Peyer's patch (tissue), 4 donors: ENCODE measurements at regions not wholly inside any gene's neighbourhood (a gene's known extent, or its start where the extent isn't known, plus 50 kb on each side); places are given as distances from the start of the nearest gene placed in this dataset.

ENCODE experiments used
- CTCF ChIP-seq, 6 experiments: fragments of 450-650 bp in 4 of 6; fragments of 200-600 bp in 2 of 6; sonication (generic) in 1 of 6; IDR thresholded peaks; one replicate each; pipeline ENCODE4 v1.5.1; 2017 to 2019; ENCODE audit warnings: antibody characterized with exemption in 6 of 6, mild to moderate bottlenecking in 3 of 6, moderate library complexity in 1 of 6
- POLR2A ChIP-seq, 2 donors: fragments of 450-650 bp; IDR thresholded peaks; one replicate each; pipeline ENCODE4 v1.5.1; 2017; ENCODE audit warnings: antibody characterized with exemption in 2 of 2, mild to moderate bottlenecking in 2 of 2, moderate library complexity in 2 of 2

GRCh38 chr18:5630900-5631413 is 87.2 kb upstream of the EPB41L3 start:
- TF ChIP-seq CTCF (IDR thresholded peaks at IDR 0.05) (no peak), POLR2A (IDR thresholded peaks at IDR 0.05) (no peak)
